OCI-M2 (cell line): ENCODE measurements at regions not wholly inside any gene's neighbourhood (a gene's known extent, or its start where the extent isn't known, plus 50 kb on each side); places are given as distances from the start of the nearest gene placed in this dataset.
"Not testable (repeated sequence)": the region's sequence is repeated elsewhere in the genome, so short reads cannot be mapped to it uniquely, and the experiment has no call there.

ENCODE experiments used
- DNase-seq: peaks from one replicate; lab custom pipeline; 2025; ENCODE audit not compliant: unreplicated experiment; lab: John Stamatoyannopoulos, UW

GRCh38 chr15:81828135-81828534 is 217.7 kb downstream of the MEX3B start:
- no peak for DNase-seq

DNA sequence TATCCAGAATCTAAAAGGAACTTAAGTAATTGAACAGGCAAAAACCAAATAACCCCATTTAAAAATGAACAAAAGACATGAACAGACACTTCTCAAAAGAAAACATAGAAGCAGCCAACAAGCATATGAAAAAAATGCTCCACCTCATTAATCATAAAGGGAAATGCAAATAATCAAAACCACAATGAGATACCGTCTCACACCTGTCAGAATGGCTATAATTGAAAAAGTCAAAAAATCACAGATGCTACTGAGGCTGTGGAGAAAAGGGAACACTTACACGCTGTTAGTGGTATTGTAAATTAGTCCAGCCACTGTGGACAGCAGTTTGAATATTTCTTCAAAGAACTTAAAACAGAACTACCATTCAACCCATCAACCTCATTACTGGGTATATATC is 220.7 kb downstream of the MEX3B start:
- no peak for DNase-seq

DNA sequence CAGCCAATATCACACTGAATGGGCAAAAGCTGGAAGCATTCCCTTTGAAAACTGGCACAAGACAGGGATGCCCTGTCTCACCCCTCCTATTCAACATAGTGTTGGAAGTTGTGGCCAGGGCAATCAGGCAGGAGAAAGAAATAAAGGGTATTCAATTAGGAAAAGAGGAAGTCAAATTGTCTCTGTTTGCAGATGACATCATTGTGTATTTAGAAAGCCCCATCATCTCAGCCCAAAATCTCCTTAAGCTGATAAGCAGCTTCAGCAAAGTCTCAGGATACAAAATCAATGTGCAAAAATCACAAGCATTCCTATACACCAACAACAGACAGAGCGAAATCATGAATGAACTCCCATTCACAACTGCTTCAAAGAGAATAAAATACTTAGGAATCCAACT is 223.2 kb downstream of the MEX3B start:
- not testable (repeated sequence) for DNase-seq

DNA sequence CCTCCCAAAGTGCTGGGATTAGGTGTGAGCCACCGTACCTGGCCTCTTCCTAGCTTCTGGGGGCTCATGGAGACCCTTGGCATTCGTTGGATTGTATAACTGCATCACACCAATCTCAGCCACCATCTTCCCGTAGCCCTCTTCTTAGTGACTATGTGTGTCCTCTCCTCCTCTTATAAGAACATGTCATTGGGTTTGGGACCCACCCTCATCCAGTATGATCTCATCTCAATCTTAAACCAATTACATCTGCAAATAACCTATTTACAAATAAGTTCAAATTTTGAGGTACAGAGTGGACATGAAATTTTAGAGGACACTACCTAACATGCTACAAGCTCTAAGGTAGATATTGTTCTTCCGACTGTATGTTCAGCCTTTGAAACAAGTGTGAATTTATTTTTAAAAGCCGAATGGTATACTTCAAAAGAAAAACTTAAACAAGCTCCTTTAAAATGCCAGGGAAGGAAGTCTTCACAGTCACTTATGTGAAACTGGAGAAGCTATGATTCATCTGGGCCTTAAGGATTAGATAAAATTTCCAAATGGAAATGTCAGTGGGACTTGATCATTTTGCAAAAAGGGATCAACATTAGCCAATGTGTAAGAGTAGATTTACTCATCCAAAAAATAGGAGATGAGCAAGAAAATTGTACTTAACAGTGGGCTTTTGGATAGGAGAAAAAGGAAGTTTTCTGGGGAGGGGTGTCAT is 225.7 kb downstream of the MEX3B start:
- no peak for DNase-seq

- no peak for DNase-seq
Measured at GRCh38 chr15:81814882-81815455, 230.8 kb downstream of the MEX3B start.

DNA sequence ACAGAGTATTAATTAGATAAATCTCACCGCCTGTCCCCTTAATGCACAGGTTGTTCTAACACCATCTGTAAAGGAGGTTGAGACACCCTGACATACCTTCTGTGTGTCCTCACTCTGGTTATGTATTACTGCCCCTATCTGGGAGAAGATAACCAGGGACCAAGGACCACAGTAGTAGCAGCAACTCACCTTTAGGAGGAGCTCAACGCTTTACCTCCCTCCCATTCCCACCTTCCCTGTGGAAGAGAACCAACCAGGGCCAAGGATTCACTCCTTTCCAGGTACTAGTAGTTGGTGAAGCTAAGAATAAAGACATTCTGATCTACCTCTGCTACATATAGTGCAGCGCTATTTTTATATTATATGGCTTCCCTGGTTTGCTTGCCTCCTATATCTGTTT is 232.6 kb downstream of the MEX3B start:
- DNase-seq: no peak

DNA sequence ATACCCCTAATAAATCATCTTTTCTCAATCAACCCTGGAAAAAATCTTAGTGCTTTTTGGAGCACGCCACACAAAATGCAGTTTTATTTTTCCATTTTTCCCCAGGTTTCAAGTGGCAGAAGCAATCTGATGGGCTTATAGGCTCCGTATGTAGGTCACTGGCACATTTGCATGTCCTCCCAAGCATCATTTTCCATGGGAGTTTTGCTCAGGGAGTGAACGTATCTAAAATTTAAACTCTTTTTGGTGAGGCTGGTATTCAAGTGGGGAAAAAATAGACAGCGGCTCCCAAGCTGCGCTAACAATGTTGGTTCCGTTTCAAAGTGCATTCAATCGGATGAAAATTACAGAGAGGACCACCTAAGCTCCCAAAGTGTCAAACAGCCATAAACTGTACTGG is 233.4 kb downstream of the MEX3B start:
- no peak for DNase-seq

DNA sequence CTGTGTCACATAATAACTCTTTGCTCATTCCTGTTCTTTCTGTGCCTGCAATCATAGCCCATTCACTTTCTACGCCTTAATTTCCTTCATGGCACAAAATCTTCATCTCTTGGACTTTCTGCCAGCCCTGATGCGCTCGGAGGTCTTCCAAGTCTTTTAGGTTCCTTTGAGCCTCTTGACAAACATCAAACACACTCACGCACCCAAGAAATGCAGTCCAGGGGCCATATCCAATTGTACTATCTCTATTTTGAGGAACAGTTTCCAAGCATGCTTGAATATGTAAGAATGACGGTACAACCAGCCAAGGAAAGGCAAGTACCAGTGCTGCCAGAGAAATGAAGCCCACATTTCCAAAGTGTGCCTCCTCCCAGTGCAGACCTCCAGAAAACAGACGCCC is 234.1 kb downstream of the MEX3B start:
- no peak for DNase-seq

DNA sequence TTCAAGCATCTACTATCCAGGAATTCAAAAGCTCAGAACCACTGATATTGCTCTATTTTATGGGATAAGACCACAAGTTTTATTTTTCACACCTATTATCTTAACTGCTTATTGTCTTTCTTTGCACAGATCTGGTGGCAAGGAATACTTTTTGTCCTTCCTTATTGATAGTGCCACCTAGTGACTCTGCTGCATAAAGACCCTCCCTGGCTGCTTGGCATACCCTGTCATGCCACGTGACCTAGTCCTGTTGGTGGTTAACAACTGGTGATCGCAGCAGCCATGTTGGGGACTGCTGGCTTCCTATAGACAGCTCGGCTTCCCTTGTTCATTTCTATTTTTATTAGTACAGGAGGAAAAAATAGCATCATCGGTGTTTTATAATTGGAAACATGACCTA is 236.3 kb downstream of the MEX3B start:
- no peak for DNase-seq

DNA sequence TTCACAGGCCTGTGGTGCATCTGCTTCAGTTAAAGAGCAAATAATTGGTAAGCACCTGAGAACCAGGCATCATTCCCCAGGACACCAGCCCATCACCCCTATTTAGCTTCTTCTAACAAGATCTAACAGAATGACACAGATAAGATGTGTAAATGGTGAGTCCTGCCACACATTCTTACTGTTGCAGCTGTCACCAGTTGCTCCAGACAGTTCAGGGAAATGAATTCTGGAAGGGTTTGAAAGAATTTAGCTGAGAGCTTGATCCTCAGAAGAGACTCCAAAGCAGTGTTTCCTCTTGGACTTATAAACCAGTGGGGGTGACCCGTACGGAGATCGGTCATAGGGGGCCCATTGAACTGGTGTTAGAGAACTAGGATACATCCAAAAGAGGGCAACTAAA is 238.0 kb downstream of the MEX3B start:
- no peak for DNase-seq

DNA sequence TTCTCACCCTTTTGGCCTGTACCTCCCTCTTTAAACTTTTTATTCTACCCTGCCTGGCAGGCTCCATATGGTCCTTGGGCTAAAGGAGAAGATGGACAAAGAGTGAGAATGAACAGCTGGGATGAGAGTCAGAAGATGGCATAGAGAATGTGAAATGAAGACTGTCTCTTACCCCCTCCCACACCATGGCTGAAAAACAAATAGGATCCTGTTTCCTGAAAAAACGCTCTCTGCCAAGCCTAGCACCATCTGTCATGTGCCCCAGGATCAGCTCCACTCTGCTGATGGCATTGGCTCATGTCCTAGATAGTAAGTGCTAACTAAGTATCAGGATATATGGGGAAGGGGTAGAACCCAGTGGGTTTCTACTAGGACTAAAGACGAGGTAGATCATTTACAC is 238.6 kb downstream of the MEX3B start:
- no peak for DNase-seq

GRCh38 chr15:81795899-81796298 is 249.9 kb downstream of the MEX3B start:
- no peak for DNase-seq

GRCh38 chr15:81792646-81793045 is 253.2 kb downstream of the MEX3B start:
- DNase-seq: no peak

- not testable (repeated sequence) for DNase-seq
Measured at GRCh38 chr15:81791322-81791721, 254.5 kb downstream of the MEX3B start.

GRCh38 chr15:81789403-81789802 is 256.4 kb downstream of the MEX3B start:
- DNase-seq: no peak

GRCh38 chr15:81786776-81787175 is 259.0 kb downstream of the MEX3B start:
- no peak for DNase-seq

- no peak for DNase-seq
Measured at GRCh38 chr15:81785679-81786078, 260.1 kb downstream of the MEX3B start.

- no peak for DNase-seq
Measured at GRCh38 chr15:81785181-81785580, 260.6 kb downstream of the MEX3B start.

DNA sequence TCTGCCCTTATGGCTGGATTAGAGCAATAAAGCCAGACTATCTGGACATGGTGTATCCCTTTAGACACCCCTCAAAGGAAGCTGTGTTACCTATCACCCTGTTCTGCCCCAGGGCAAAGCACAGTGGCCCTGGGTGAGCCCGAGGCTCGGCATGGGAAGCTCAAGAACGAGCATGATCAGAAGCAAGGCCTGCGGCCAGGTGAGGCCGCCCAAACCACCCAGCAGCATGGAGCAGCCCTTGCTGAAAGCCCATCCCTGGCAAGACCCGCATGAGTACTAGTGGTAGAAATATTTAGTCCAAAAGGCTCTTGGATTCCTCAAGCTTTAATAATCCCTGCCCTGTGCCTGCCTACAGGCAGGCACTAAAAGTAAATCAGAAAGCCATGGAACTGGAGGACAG is 261.1 kb downstream of the MEX3B start:
- DNase-seq: no peak

DNA sequence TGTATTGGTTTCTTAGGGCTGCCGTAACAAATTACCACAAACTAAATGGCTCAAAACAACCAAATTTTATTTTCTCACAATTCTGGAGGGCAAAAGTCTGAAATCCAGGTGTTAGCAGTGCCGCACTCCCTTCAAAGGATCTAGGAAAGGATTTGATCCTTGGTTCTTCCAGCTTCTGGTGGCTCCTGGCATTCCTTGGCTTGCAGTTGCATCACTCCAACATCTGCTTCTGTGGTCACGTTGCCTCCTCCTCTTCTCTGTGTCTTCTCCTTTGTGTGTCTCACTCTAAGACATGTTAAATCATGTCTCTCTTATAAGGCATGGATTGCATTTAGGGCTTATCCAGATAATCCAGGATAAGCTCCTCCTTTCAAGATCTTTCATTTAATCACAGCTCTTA is 262.2 kb downstream of the MEX3B start:
- no peak for DNase-seq

- DNase-seq: no peak
Measured at GRCh38 chr15:81783076-81783475, 262.7 kb downstream of the MEX3B start.

GRCh38 chr15:81781395-81781794 is 264.4 kb downstream of the MEX3B start:
- no peak for DNase-seq

- DNase-seq: no peak
Measured at GRCh38 chr15:81780966-81781365, 264.9 kb downstream of the MEX3B start.
